PFSK-1 (cell line): ENCODE measurements at regions not wholly inside any gene's neighbourhood (a gene's known extent, or its start where the extent isn't known, plus 50 kb on each side); places are given as distances from the start of the nearest gene placed in this dataset.

Source experiments
- FOXP2 ChIP-seq: optimal IDR thresholded peaks from 2 replicates; pipeline ENCODE3; 2011; ENCODE audit warnings: borderline replicate concordance, control low read depth, inconsistent platforms; ENCODE audit not compliant: insufficient read depth; ENCODE audit errors: extremely low read length, extremely low read depth
- POLR2AphosphoS5 ChIP-seq: IDR thresholded peaks from 2 replicates; pipeline ENCODE4 v1.6.1; 2012; ENCODE audit warnings: low read depth, mild to moderate bottlenecking, control low read depth, low read length, moderate library complexity
- REST ChIP-seq, 2 experiments: IDR thresholded peaks; 2 replicates each; pipeline versions ENCODE4 v1.6.1 to v1.8.0; 2011 to 2012; ENCODE audit warnings: low read depth in 2 of 2, low read length in 2 of 2, control low read depth in 1 of 2, inconsistent platforms in 1 of 2, mild to moderate bottlenecking in 1 of 2, moderate library complexity in 1 of 2; ENCODE audit not compliant: insufficient read depth in 1 of 2
- SIN3A ChIP-seq: IDR thresholded peaks from 2 replicates; pipeline ENCODE4 v1.6.1; 2012; ENCODE audit warnings: mild to moderate bottlenecking, low read length, moderate library complexity, borderline replicate concordance; ENCODE audit not compliant: insufficient read depth
- TAF1 ChIP-seq: IDR thresholded peaks from 2 replicates; pipeline ENCODE4 v1.6.1; 2012; ENCODE audit warnings: low read length, control low read depth, borderline replicate concordance; ENCODE audit not compliant: insufficient read depth

- no peak for TF ChIP-seq REST (IDR thresholded peaks at IDR 0.05; ENCODE audit: insufficient read depth in 1 of 2, low read depth in 2 of 2, low read length in 2 of 2)
These were observed 1992.9 kb upstream of the PCDH20 start for GRCh38 chr13:63408331-63409189.

- no peak for TF ChIP-seq TAF1
- TF ChIP-seq POLR2AphosphoS5 = no peak
- no peak for TF ChIP-seq REST (IDR thresholded peaks at IDR 0.05; ENCODE audit: insufficient read depth in 1 of 2, low read depth in 2 of 2, low read length in 2 of 2)
- TF ChIP-seq FOXP2 = no peak
- no peak for TF ChIP-seq SIN3A
These were observed 1988.1 kb upstream of the PCDH20 start for GRCh38 chr13:63403733-63404132.

- TF ChIP-seq SIN3A (no peak), REST (IDR thresholded peaks at IDR 0.05; ENCODE audit: insufficient read depth in 1 of 2, low read depth in 2 of 2, low read length in 2 of 2) (no peak), FOXP2 (no peak), TAF1 (no peak), POLR2AphosphoS5 (no peak)
These were observed 1981.1 kb upstream of the PCDH20 start for GRCh38 chr13:63396746-63397145.

- TF ChIP-seq SIN3A = no peak
- no peak for TF ChIP-seq TAF1
- TF ChIP-seq FOXP2 = no peak
- no peak for TF ChIP-seq REST (IDR thresholded peaks at IDR 0.05; ENCODE audit: insufficient read depth in 1 of 2, low read depth in 2 of 2, low read length in 2 of 2)
- no peak for TF ChIP-seq POLR2AphosphoS5
These were observed 1977.5 kb upstream of the PCDH20 start for GRCh38 chr13:63393112-63393511.

- TF ChIP-seq REST (IDR thresholded peaks at IDR 0.05; ENCODE audit: insufficient read depth in 1 of 2, low read depth in 2 of 2, low read length in 2 of 2) (no peak), TAF1 (no peak), POLR2AphosphoS5 (no peak), FOXP2 (no peak), SIN3A (no peak)
These were observed 1974.1 kb upstream of the PCDH20 start for GRCh38 chr13:63389756-63390155.
